GM23338 (cell line): ENCODE measurements at regions not wholly inside any gene's neighbourhood (a gene's known extent, or its start where the extent isn't known, plus 50 kb on each side); places are given as distances from the start of the nearest gene placed in this dataset.

Experiments
- CREB1 ChIP-seq: fragments of 250-450 bp; sonication (Bioruptor Pico); IDR thresholded peaks from 2 replicates; pipeline ENCODE4 v1.5.0; 2020; ENCODE audit warnings: low read depth, mild to moderate bottlenecking, moderate library complexity
- EZH2 ChIP-seq: fragments of 200-600 bp; sonication (generic); IDR thresholded peaks from one replicate; pipeline ENCODE4 v1.8.0; 2017; ENCODE audit warnings: antibody characterized with exemption, mild to moderate bottlenecking, low read depth; ENCODE audit not compliant: unreplicated experiment
- EZH2phosphoT487 ChIP-seq: fragments of 200-600 bp; sonication (generic); IDR thresholded peaks from one replicate; pipeline ENCODE4 v1.8.1; 2018; ENCODE audit warnings: antibody characterized with exemption; ENCODE audit not compliant: unreplicated experiment
- JUNB ChIP-seq: IDR thresholded peaks from one replicate; pipeline ENCODE4 v1.6.1; 2016; ENCODE audit warnings: antibody characterized with exemption; ENCODE audit not compliant: unreplicated experiment
- NANOG ChIP-seq: IDR thresholded peaks from 2 replicates; pipeline ENCODE4 v1.6.1; 2016; ENCODE audit warnings: antibody characterized with exemption, borderline replicate concordance
- POLR2AphosphoS5 ChIP-seq: IDR thresholded peaks from 2 replicates; pipeline ENCODE4 v1.6.1; 2016; ENCODE audit warnings: antibody characterized with exemption, low read depth
- STAT1 ChIP-seq: IDR thresholded peaks from one replicate; pipeline ENCODE4 v1.6.1; 2016; ENCODE audit warnings: antibody characterized with exemption; ENCODE audit not compliant: unreplicated experiment
- ZNF114 ChIP-seq: fragments of 250-450 bp; sonication (Bioruptor Pico); IDR thresholded peaks from 2 replicates; pipeline ENCODE4 v1.5.0; 2020; ENCODE audit warnings: mild to moderate bottlenecking, moderate library complexity
- ZNF331 ChIP-seq: fragments of 250-450 bp; sonication (Bioruptor Pico); IDR thresholded peaks from 2 replicates; pipeline ENCODE4 v1.5.0; 2020; ENCODE audit warnings: low read depth, mild to moderate bottlenecking, moderate library complexity
- TF ChIP-seq, protein P1 (sequence below), 2 experiments: fragments of 200-600 bp in 1 of 2; sonication (generic) in 1 of 2; conservative IDR thresholded peaks; 2 replicates each; pipeline versions ENCODE4 v1.5.1 to v1.6.1; 2016 to 2017; ENCODE audit warnings: antibody characterized with exemption in 2 of 2, low read depth in 2 of 2, mild to moderate bottlenecking in 2 of 2, moderate library complexity in 1 of 2
- TF ChIP-seq, protein P2 (sequence below): IDR thresholded peaks from one replicate; pipeline ENCODE4 v1.6.1; 2018; ENCODE audit warnings: antibody characterized with exemption; ENCODE audit not compliant: unreplicated experiment
- TF ChIP-seq, protein P3 (sequence below): IDR thresholded peaks from 2 replicates; pipeline ENCODE4 v1.6.1; 2016; ENCODE audit warnings: antibody characterized with exemption

DNA sequence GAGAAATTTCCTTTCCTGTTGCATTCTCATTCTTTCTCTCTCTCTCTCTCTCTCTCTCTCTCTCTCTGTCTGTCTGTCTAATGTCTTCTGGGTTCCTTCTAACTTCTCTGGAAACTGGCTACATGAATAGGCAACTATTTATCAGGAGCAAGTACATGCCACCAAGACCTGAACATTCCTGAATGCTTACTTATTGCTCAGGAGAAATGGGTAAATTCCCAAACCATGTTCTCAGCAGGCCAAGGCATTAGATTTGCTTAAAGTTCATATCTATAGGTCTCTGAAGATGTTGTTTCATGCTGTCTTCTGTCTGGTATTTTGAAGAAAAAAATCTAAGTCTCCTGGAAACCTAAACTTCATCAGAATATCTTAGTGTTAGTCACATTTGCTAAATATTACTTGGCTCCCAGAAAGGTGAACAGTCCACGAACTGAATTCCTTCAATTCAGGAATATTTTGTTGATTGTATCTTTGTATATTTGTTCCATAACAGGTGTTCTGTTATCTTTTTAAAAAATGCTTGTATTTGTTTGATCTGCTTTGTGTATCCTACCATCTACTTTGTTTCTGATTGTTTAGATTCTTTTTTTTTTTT is 77.2 kb upstream of the FIGN start:
- no peak for TF ChIP-seq EZH2
- no peak for TF ChIP-seq POLR2AphosphoS5
- TF ChIP-seq, protein P1, sequence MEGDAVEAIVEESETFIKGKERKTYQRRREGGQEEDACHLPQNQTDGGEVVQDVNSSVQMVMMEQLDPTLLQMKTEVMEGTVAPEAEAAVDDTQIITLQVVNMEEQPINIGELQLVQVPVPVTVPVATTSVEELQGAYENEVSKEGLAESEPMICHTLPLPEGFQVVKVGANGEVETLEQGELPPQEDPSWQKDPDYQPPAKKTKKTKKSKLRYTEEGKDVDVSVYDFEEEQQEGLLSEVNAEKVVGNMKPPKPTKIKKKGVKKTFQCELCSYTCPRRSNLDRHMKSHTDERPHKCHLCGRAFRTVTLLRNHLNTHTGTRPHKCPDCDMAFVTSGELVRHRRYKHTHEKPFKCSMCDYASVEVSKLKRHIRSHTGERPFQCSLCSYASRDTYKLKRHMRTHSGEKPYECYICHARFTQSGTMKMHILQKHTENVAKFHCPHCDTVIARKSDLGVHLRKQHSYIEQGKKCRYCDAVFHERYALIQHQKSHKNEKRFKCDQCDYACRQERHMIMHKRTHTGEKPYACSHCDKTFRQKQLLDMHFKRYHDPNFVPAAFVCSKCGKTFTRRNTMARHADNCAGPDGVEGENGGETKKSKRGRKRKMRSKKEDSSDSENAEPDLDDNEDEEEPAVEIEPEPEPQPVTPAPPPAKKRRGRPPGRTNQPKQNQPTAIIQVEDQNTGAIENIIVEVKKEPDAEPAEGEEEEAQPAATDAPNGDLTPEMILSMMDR (conservative IDR thresholded peaks at IDR 0.05; ENCODE audit: low read depth in 2 of 2): no peak
- no peak for TF ChIP-seq EZH2phosphoT487
- TF ChIP-seq, protein P2, sequence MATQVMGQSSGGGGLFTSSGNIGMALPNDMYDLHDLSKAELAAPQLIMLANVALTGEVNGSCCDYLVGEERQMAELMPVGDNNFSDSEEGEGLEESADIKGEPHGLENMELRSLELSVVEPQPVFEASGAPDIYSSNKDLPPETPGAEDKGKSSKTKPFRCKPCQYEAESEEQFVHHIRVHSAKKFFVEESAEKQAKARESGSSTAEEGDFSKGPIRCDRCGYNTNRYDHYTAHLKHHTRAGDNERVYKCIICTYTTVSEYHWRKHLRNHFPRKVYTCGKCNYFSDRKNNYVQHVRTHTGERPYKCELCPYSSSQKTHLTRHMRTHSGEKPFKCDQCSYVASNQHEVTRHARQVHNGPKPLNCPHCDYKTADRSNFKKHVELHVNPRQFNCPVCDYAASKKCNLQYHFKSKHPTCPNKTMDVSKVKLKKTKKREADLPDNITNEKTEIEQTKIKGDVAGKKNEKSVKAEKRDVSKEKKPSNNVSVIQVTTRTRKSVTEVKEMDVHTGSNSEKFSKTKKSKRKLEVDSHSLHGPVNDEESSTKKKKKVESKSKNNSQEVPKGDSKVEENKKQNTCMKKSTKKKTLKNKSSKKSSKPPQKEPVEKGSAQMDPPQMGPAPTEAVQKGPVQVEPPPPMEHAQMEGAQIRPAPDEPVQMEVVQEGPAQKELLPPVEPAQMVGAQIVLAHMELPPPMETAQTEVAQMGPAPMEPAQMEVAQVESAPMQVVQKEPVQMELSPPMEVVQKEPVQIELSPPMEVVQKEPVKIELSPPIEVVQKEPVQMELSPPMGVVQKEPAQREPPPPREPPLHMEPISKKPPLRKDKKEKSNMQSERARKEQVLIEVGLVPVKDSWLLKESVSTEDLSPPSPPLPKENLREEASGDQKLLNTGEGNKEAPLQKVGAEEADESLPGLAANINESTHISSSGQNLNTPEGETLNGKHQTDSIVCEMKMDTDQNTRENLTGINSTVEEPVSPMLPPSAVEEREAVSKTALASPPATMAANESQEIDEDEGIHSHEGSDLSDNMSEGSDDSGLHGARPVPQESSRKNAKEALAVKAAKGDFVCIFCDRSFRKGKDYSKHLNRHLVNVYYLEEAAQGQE: no peak
- TF ChIP-seq JUNB: no peak
- TF ChIP-seq CREB1 (CRISPR knock-in tag): no peak
- TF ChIP-seq ZNF331 (CRISPR knock-in tag): no peak
- TF ChIP-seq STAT1: no peak
- TF ChIP-seq, protein P3, sequence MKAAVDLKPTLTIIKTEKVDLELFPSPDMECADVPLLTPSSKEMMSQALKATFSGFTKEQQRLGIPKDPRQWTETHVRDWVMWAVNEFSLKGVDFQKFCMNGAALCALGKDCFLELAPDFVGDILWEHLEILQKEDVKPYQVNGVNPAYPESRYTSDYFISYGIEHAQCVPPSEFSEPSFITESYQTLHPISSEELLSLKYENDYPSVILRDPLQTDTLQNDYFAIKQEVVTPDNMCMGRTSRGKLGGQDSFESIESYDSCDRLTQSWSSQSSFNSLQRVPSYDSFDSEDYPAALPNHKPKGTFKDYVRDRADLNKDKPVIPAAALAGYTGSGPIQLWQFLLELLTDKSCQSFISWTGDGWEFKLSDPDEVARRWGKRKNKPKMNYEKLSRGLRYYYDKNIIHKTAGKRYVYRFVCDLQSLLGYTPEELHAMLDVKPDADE: no peak
- TF ChIP-seq NANOG: no peak
- TF ChIP-seq ZNF114 (CRISPR knock-in tag): no peak
